Astrocyte (in vitro differentiated cells and primary cell): ENCODE measurements at regions not wholly inside any gene's neighbourhood (a gene's known extent, or its start where the extent isn't known, plus 50 kb on each side); places are given as distances from the start of the nearest gene placed in this dataset.

ENCODE experiments used
- DNase-seq: peaks from one replicate; pipeline ENCODE4 v3.0.0-alpha.2; 2010; ENCODE audit warnings: low read depth
- FAIRE-seq: peaks from 2 replicates; lab custom pipeline; 2011; peaks lifted over from hg19 to GRCh38; lab: Jason Lieb, UNC
- H2AFZ ChIP-seq: 2 replicates; pipeline ENCODE4 v1.6.0; 2012; ENCODE audit warnings: low read depth, low read length, inconsistent platforms
- H3K27ac ChIP-seq: 2 replicates; pipeline ENCODE4 v1.5.1; 2011; ENCODE audit warnings: low read depth, low read length, inconsistent platforms
- H3K27me3 ChIP-seq: 2 replicates; pipeline ENCODE4 v1.6.0; 2011; ENCODE audit warnings: low read length, inconsistent platforms; ENCODE audit not compliant: insufficient read depth
- H3K36me3 ChIP-seq: 2 replicates; pipeline ENCODE4 v1.5.1; 2011; ENCODE audit warnings: low read length, inconsistent platforms; ENCODE audit not compliant: insufficient read depth
- H3K4me1 ChIP-seq: 2 replicates; pipeline ENCODE4 v1.5.1; 2011; ENCODE audit warnings: low read length, inconsistent platforms; ENCODE audit not compliant: insufficient read depth
- H3K4me2 ChIP-seq: 2 replicates; pipeline ENCODE4 v1.6.0; 2012; ENCODE audit warnings: low read length, inconsistent platforms
- H3K4me3 ChIP-seq: 2 replicates; pipeline ENCODE4 v1.5.1; 2011; ENCODE audit warnings: low read depth, mild to moderate bottlenecking, low read length, inconsistent platforms; ENCODE audit not compliant: insufficient read depth
- H3K79me2 ChIP-seq: 2 replicates; pipeline ENCODE4 v1.6.0; 2012; ENCODE audit warnings: mild to moderate bottlenecking, low read length, inconsistent platforms; ENCODE audit not compliant: insufficient read depth
- H3K9ac ChIP-seq: 2 replicates; pipeline ENCODE4 v1.6.0; 2012; ENCODE audit warnings: mild to moderate bottlenecking, low read length, inconsistent platforms
- H3K9me3 ChIP-seq: 2 replicates; pipeline ENCODE4 v1.5.1; 2012; ENCODE audit warnings: low read depth, mild to moderate bottlenecking, low read length, inconsistent platforms; ENCODE audit not compliant: insufficient read depth
- H4K20me1 ChIP-seq: 2 replicates; pipeline ENCODE4 v1.6.0; 2012; ENCODE audit warnings: low read length, inconsistent platforms; ENCODE audit not compliant: insufficient read depth
- H3K27ac Mint-ChIP-seq: one replicate; pipeline ENCODE4 v1.8.0; 2021; ENCODE audit warnings: mild to moderate bottlenecking, mixed read lengths; ENCODE audit not compliant: unreplicated experiment
- H3K27me3 Mint-ChIP-seq: one replicate; pipeline ENCODE4 v1.8.0; 2021; ENCODE audit warnings: low read depth, mixed read lengths; ENCODE audit not compliant: unreplicated experiment
- H3K36me3 Mint-ChIP-seq: one replicate; pipeline ENCODE4 v1.8.0; 2021; ENCODE audit warnings: low read depth, mixed read lengths; ENCODE audit not compliant: unreplicated experiment
- H3K4me1 Mint-ChIP-seq: one replicate; pipeline ENCODE4 v1.8.0; 2021; ENCODE audit warnings: low read depth, mixed read lengths; ENCODE audit not compliant: unreplicated experiment
- H3K4me3 Mint-ChIP-seq: one replicate; pipeline ENCODE4 v1.8.0; 2021; ENCODE audit warnings: mild to moderate bottlenecking, moderate library complexity, mixed read lengths; ENCODE audit not compliant: unreplicated experiment
- H3K9me3 Mint-ChIP-seq: one replicate; pipeline ENCODE4 v1.8.0; 2021; ENCODE audit warnings: mild to moderate bottlenecking, mixed read lengths; ENCODE audit not compliant: unreplicated experiment
- CTCF ChIP-seq: IDR thresholded peaks from 2 replicates; pipeline ENCODE4 v1.5.1; 2011; ENCODE audit warnings: low read depth, mild to moderate bottlenecking, inconsistent platforms, low read length, moderate library complexity; ENCODE audit not compliant: insufficient read depth
- EZH2 ChIP-seq: IDR thresholded peaks from 2 replicates; pipeline ENCODE4 v1.6.1; 2012; ENCODE audit warnings: mild to moderate bottlenecking, low read length, inconsistent platforms; ENCODE audit not compliant: insufficient read depth

GRCh38 chrX:88584283-88584682, 162.7 kb upstream of the CPXCR1 start:
- Mint-ChIP-seq H3K4me3 (no peak overlapping the region), H3K4me1 (no peaks in the 10 kb centered on the region), H3K36me3 (no peaks in the 10 kb centered on the region), H3K27me3 (no peaks in the 10 kb centered on the region), H3K9me3 (no peaks in the 10 kb centered on the region), H3K27ac (no peak overlapping the region)
- Histone ChIP-seq H4K20me1 (no peaks in the 10 kb centered on the region), H3K36me3 (no peaks in the 10 kb centered on the region), H3K79me2 (no peaks in the 10 kb centered on the region), H3K9ac (no peak overlapping the region), H3K9me3 (no peaks in the 10 kb centered on the region), H3K27ac (no peak overlapping the region), H3K4me1 (no peaks in the 10 kb centered on the region), H2AFZ (no peak overlapping the region), H3K4me3 (no peak overlapping the region), H3K4me2 (no peak overlapping the region), H3K27me3 (no peaks in the 10 kb centered on the region)
- FAIRE-seq (no peak), DNase-seq (no peak)
- TF ChIP-seq EZH2 (no peak), CTCF (no peak)

DNA sequence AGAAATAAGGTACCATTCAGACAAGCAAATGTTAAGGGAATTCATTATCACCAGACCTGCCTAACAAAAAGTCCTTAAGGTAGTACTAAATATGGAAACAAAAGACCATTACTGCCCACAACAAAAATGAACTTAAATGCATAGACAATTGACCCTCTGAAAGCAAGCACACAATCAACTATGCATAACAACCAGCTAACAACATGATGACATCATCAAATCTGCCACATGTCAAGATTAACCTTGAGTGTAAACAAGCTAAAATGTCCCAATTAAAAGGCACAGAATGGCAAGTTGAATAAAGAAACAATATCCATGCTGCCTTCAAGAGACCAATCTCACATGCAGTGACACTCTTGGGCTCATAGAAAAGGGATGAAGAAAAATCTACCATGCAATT, 160.7 kb upstream of the CPXCR1 start:
- no peaks in the 10 kb centered on the region for H3K9me3 ChIP-seq
- no peak for DNase-seq
- no peak overlapping the region for H3K4me3 ChIP-seq
- TF ChIP-seq CTCF, result no peak
- TF ChIP-seq EZH2, result no peak
- no peak overlapping the region for H3K4me2 ChIP-seq
- no peaks in the 10 kb centered on the region for H3K36me3 Mint-ChIP-seq
- no peak overlapping the region for H3K9ac ChIP-seq
- H2AFZ ChIP-seq, result no peak overlapping the region
- H3K27ac ChIP-seq, result no peak overlapping the region
- H3K4me1 ChIP-seq, result no peaks in the 10 kb centered on the region
- H3K27ac Mint-ChIP-seq, result no peak overlapping the region
- no peaks in the 10 kb centered on the region for H3K27me3 ChIP-seq
- H3K79me2 ChIP-seq, result no peaks in the 10 kb centered on the region
- no peaks in the 10 kb centered on the region for H3K36me3 ChIP-seq
- H4K20me1 ChIP-seq, result no peaks in the 10 kb centered on the region
- H3K9me3 Mint-ChIP-seq, result no peaks in the 10 kb centered on the region
- no peak for FAIRE-seq
- no peaks in the 10 kb centered on the region for H3K4me1 Mint-ChIP-seq
- H3K4me3 Mint-ChIP-seq, result no peak overlapping the region
- no peaks in the 10 kb centered on the region for H3K27me3 Mint-ChIP-seq

GRCh38 chrX:88603237-88603636, 143.8 kb upstream of the CPXCR1 start:
- FAIRE-seq (peak; percentile 34), DNase-seq (no peak)
- no peaks in the 10 kb centered on the region for H4K20me1 ChIP-seq
- H3K79me2 ChIP-seq, result no peaks in the 10 kb centered on the region
- H3K4me2 ChIP-seq, result no peak overlapping the region
- H3K4me3 Mint-ChIP-seq, result no peak overlapping the region
- no peak overlapping the region for H3K27ac Mint-ChIP-seq
- no peaks in the 10 kb centered on the region for H3K27me3 Mint-ChIP-seq
- H2AFZ ChIP-seq, result no peak overlapping the region
- no peaks in the 10 kb centered on the region for H3K9me3 ChIP-seq
- H3K4me1 ChIP-seq, result no peaks in the 10 kb centered on the region
- no peak overlapping the region for H3K9ac ChIP-seq
- TF ChIP-seq CTCF, result no peak
- no peak for TF ChIP-seq EZH2
- no peaks in the 10 kb centered on the region for H3K36me3 Mint-ChIP-seq
- H3K36me3 ChIP-seq, result no peaks in the 10 kb centered on the region
- no peaks in the 10 kb centered on the region for H3K27me3 ChIP-seq
- H3K9me3 Mint-ChIP-seq, result no peaks in the 10 kb centered on the region
- no peak overlapping the region for H3K27ac ChIP-seq
- no peak overlapping the region for H3K4me3 ChIP-seq
- peaks cover 4% of the 10 kb centered on the region for H3K4me1 Mint-ChIP-seq
